Erythroblast (primary cell): ENCODE measurements at regions not wholly inside any gene's neighbourhood (a gene's known extent, or its start where the extent isn't known, plus 50 kb on each side); places are given as distances from the start of the nearest gene placed in this dataset.

ENCODE experiments used
- GATA1 ChIP-seq: IDR thresholded peaks from 2 replicates; pipeline ENCODE4 v1.6.1; 2011; ENCODE audit warnings: low read depth, mild to moderate bottlenecking, control low read depth, low read length, moderate library complexity
- POLR2A ChIP-seq: IDR thresholded peaks from 2 replicates; pipeline ENCODE4 v1.6.1; 2011; ENCODE audit warnings: mild to moderate bottlenecking, low read length

DNA sequence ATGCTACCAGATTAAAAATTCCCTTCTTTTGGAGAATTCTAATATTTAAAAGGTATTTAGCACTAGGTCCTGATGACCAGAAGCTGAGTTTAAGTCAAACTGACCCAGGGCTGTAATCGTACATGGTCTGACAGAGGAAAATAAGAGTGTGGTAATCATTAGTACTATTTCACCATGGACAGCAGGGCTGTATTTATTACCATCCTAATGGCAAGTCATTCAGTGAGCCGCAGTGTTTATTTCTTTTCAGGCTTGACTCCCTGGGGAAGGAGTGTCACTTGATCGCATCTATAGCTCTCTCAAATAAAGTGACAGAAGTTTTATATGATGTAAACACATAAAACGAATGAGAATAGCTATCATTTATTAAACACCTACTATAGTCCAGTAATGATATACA lies 261.8 kb downstream of the BTG1 start:
- TF ChIP-seq GATA1 (no peak), POLR2A (no peak)
